GM23248 (cell line): ENCODE measurements at regions not wholly inside any gene's neighbourhood (a gene's known extent, or its start where the extent isn't known, plus 50 kb on each side); places are given as distances from the start of the nearest gene placed in this dataset.

Experiments used
- DNase-seq: peaks from one replicate; pipeline ENCODE4 v3.0.0-alpha.2; 2015
- H2AFZ ChIP-seq: fragments of 200-600 bp; sonication (generic); 2 replicates; pipeline ENCODE4 v1.6.1; 2016; ENCODE audit warnings: antibody characterized with exemption
- H3F3A ChIP-seq: fragments of 200-600 bp; sonication (generic); 2 replicates; pipeline ENCODE4 v1.6.1; 2016; ENCODE audit warnings: mild to moderate bottlenecking, antibody characterized with exemption, mixed run types; ENCODE audit not compliant: insufficient read depth
- H3K27ac ChIP-seq: fragments of 200-600 bp; sonication (generic); 2 replicates; pipeline ENCODE4 v1.5.1; 2016; ENCODE audit warnings: mild to moderate bottlenecking
- H3K27me3 ChIP-seq: fragments of 200-600 bp; sonication (generic); replicated peaks from 2 replicates; pipeline ENCODE4 v1.6.1; 2016; ENCODE audit warnings: mild to moderate bottlenecking; ENCODE audit not compliant: insufficient read depth
- H3K36me3 ChIP-seq: fragments of 200-600 bp; sonication (generic); 2 replicates; pipeline ENCODE4 v1.6.1; 2016; ENCODE audit warnings: low read depth, mild to moderate bottlenecking
- H3K4me1 ChIP-seq: fragments of 200-600 bp; sonication (generic); 2 replicates; pipeline ENCODE4 v1.6.1; 2016; ENCODE audit warnings: mild to moderate bottlenecking; ENCODE audit not compliant: insufficient read depth
- H3K4me2 ChIP-seq: fragments of 200-600 bp; sonication (generic); one replicate; pipeline ENCODE4 v1.6.1; 2016; ENCODE audit warnings: mild to moderate bottlenecking; ENCODE audit not compliant: unreplicated experiment
- H3K4me3 ChIP-seq: fragments of 200-600 bp; sonication (generic); 2 replicates; pipeline ENCODE4 v1.5.1; 2016; ENCODE audit warnings: mild to moderate bottlenecking
- H3K79me2 ChIP-seq: fragments of 200-600 bp; sonication (generic); 2 replicates; pipeline ENCODE4 v1.6.1; 2016; ENCODE audit warnings: mild to moderate bottlenecking; ENCODE audit not compliant: insufficient read depth
- H3K9ac ChIP-seq: fragments of 200-600 bp; sonication (generic); 2 replicates; pipeline ENCODE4 v1.6.1; 2016; ENCODE audit warnings: mild to moderate bottlenecking
- H3K9me2 ChIP-seq: fragments of 200-600 bp; sonication (generic); 2 replicates; pipeline ENCODE4 v1.6.1; 2016; ENCODE audit warnings: mixed run types, mild to moderate bottlenecking, moderate library complexity; ENCODE audit not compliant: insufficient read depth
- H3K9me3 ChIP-seq: fragments of 200-600 bp; sonication (generic); one replicate; pipeline ENCODE4 v1.6.1; 2017; ENCODE audit warnings: low read depth
- H4K20me1 ChIP-seq: fragments of 200-600 bp; sonication (generic); 2 replicates; pipeline ENCODE4 v1.6.0; 2016; ENCODE audit not compliant: insufficient read depth
- EZH2 ChIP-seq: fragments of 200-600 bp; sonication (generic); IDR thresholded peaks from 2 replicates; pipeline ENCODE4 v1.6.1; 2018; ENCODE audit warnings: antibody characterized with exemption, mild to moderate bottlenecking; ENCODE audit not compliant: insufficient read depth, poor library complexity, severe bottlenecking
- EZH2phosphoT487 ChIP-seq: fragments of 200-600 bp; sonication (generic); IDR thresholded peaks from 2 replicates; pipeline ENCODE4 v1.6.1; 2018; ENCODE audit warnings: antibody characterized with exemption, moderate library complexity, mild to moderate bottlenecking, low read depth; ENCODE audit not compliant: insufficient read depth
- WGBS, 2 experiments: methylation state at CpG; one replicate each; pipeline ENCODE4 v1.1.6; 2015 to 2017; ENCODE audit warnings: low lambda C conversion rate in 2 of 2, low coverage in 1 of 2; ENCODE audit errors: missing lambda C conversion rate in 2 of 2; 5-methylcytosine and 5-hydroxymethylcytosine counted together
- in situ Hi-C: fragments of 300-500 bp; cut with MboI; formaldehyde crosslinking; loops from 2 replicates; pipeline ENCODE4 v1.15.0; 2020

DNA sequence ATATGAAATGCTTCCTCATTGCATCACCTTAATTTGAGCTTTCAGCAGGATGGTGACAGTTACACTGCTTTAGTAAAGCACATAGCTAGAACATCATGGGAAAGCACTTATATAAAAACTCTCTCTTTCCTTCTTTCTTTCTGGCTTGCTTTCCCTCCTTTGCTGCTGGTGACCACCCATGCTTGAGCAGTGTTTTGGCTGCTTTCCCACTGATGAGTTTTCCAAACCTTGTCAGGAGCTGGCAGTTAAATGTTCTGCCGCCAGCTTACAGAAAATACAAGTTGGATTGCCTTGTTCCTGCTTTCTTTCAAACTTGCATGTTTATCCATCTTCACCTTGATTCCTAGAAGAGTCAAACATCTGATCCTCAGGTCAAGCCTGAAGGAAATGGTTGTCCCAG, 323.9 kb downstream of the FOXA2 start:
- Histone ChIP-seq H4K20me1 (no peaks in the 10 kb centered on the region), H3K79me2 (no peaks in the 10 kb centered on the region), H3K9me3 (no peaks in the 10 kb centered on the region), H3K36me3 (no peaks in the 10 kb centered on the region), H3K4me2 (no peak overlapping the region), H3K4me3 (no peak overlapping the region), H2AFZ (no peak overlapping the region), H3K9ac (no peak overlapping the region), H3K27ac (no peak overlapping the region), H3K9me2 (no peaks in the 10 kb centered on the region), H3F3A (no peaks in the 10 kb centered on the region), H3K27me3 (no peaks in the 10 kb centered on the region), H3K4me1 (no peaks in the 10 kb centered on the region)
- DNase-seq = no peak
- TF ChIP-seq EZH2phosphoT487 = no peak
- TF ChIP-seq EZH2 = no peak
- in situ Hi-C loops = no loop called here
- 48 to 80% methylated on average over 1 of the region's 1 CpG for WGBS, 2 experiments

DNA sequence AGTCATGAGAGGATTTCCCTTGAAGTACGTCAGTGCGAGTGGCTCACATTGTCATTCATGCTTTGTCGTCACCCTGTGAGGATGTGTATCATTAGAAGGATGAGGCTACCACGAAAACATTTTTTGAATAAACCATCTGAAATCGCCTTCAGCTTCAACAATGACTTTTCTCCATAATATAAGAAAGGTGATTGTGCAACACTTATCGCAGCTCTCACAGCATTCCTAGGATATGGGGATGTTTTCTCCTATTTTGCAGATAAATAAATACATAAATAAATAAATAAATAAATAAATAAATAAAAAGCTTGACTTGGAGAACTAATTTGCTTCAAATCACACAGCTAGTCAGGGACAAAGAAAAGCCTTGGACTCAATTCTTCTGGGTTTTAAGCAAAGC, 326.5 kb downstream of the FOXA2 start:
- WGBS, 2 experiments = 1% methylated on average over 6 of the region's 6 CpGs
- DNase-seq = peak; percentile 4
- no peak for TF ChIP-seq EZH2
- TF ChIP-seq EZH2phosphoT487 = no peak
- no peaks in the 10 kb centered on the region for H3K36me3 ChIP-seq
- H3F3A ChIP-seq = no peaks in the 10 kb centered on the region
- H3K4me2 ChIP-seq = no peak overlapping the region
- no peaks in the 10 kb centered on the region for H3K9me3 ChIP-seq
- in situ Hi-C loops = no loop called here
- no peak overlapping the region for H3K27ac ChIP-seq
- no peak overlapping the region for H3K9ac ChIP-seq
- H2AFZ ChIP-seq = no peak overlapping the region
- no peaks in the 10 kb centered on the region for H3K9me2 ChIP-seq
- no peaks in the 10 kb centered on the region for H3K27me3 ChIP-seq
- no peaks in the 10 kb centered on the region for H3K4me1 ChIP-seq
- H4K20me1 ChIP-seq = no peaks in the 10 kb centered on the region
- no peak overlapping the region for H3K4me3 ChIP-seq
- H3K79me2 ChIP-seq = no peaks in the 10 kb centered on the region

DNA sequence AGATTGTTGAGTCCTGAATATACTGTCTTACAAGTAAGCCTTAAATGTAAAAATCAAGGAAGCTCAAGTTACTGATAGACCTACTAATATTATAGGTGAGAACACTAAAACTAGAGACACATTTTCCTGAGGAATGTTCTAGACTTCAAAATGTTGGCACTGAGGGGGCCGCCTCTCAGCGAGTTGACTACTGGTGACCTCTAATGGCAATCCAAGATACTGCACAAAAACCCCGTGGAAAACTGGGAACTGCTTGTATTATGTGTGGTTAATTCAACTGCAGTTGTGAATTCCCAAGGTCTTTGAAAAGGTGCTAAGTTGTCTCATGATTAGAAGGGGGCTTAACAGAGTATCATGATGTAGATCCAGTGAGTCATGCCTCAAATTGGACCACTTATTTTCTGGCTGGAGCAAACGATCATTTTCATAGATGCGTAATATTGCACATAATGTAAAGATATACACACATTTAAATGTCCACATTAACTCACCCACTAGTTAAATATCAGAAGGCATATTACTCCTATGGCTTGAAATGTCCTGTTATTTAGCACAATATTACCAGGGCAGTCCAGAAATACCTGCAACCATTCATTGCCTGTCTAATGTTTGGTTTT, 336.2 kb downstream of the FOXA2 start:
- Histone ChIP-seq H2AFZ (no peak overlapping the region), H3K9ac (no peak overlapping the region), H3K36me3 (no peaks in the 10 kb centered on the region), H3K9me3 (no peaks in the 10 kb centered on the region), H3K79me2 (no peaks in the 10 kb centered on the region), H3K4me1 (no peaks in the 10 kb centered on the region), H3K4me2 (no peak overlapping the region), H4K20me1 (no peaks in the 10 kb centered on the region), H3K27me3 (no peaks in the 10 kb centered on the region), H3K9me2 (no peaks in the 10 kb centered on the region), H3K27ac (no peak overlapping the region), H3F3A (no peaks in the 10 kb centered on the region), H3K4me3 (no peak overlapping the region)
- DNase-seq = peak; percentile 43
- 21 to 27% methylated on average over 5 of the region's 5 CpGs for WGBS, 2 experiments
- TF ChIP-seq EZH2 (no peak), EZH2phosphoT487 (no peak)
- in situ Hi-C loops = no loop called here

DNA sequence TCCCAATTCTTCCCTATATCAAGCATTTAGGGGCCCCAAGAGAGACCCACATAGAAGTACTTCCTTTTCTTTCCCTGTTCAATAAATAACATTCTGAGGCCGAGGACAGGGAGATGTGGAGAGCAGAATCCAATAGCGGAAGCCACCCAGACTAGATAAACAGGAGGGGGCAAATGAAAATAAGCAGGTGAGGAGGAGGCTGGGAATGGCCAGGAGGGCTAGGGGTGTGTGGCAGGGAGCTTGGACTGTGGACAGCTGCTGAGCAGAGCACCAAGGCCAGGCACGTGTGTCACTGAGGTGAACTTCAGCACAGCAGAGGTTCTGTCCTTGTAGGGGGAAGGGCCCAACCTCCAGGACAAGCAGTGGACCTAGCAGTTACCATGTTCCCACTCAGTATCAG, 339.2 kb downstream of the FOXA2 start:
- Histone ChIP-seq H2AFZ (no peak overlapping the region), H3K9me3 (no peaks in the 10 kb centered on the region), H3K27me3 (no peaks in the 10 kb centered on the region), H3K4me1 (no peaks in the 10 kb centered on the region), H3K9me2 (no peaks in the 10 kb centered on the region), H3K4me3 (no peak overlapping the region), H3K79me2 (no peaks in the 10 kb centered on the region), H3K4me2 (no peak overlapping the region), H3K27ac (no peak overlapping the region), H3F3A (no peaks in the 10 kb centered on the region), H3K36me3 (no peaks in the 10 kb centered on the region), H4K20me1 (no peaks in the 10 kb centered on the region), H3K9ac (no peak overlapping the region)
- in situ Hi-C loops = no loop called here
- no peak for DNase-seq
- TF ChIP-seq EZH2phosphoT487 (no peak), EZH2 (no peak)
- 56 to 57% methylated on average over 3 of the region's 3 CpGs for WGBS, 2 experiments

DNA sequence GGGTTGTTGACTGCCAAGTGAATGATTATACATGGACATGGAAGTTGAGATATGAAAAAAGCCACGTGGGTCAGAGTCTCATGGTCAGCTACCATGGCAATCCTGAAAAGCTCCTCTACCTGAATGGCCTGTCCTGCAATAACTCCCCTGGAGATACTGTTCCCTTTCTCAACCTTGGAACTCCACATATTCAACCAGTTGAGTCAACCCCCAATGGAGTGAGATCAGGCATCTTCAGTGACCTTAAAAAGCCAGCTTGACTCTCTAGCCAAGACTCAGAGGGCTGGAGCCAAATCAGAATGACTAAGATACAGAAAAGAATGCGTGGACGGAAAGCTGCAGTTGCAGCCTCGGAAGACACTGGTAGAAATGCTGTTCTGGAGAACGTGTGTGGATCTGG, 341.3 kb downstream of the FOXA2 start:
- Histone ChIP-seq H3K27me3 (no peaks in the 10 kb centered on the region), H3K9ac (no peak overlapping the region), H3K4me3 (no peak overlapping the region), H3F3A (no peaks in the 10 kb centered on the region), H3K36me3 (no peaks in the 10 kb centered on the region), H3K9me3 (no peaks in the 10 kb centered on the region), H3K27ac (no peak overlapping the region), H4K20me1 (no peaks in the 10 kb centered on the region), H3K4me1 (no peaks in the 10 kb centered on the region), H2AFZ (no peak overlapping the region), H3K79me2 (no peaks in the 10 kb centered on the region), H3K9me2 (no peaks in the 10 kb centered on the region), H3K4me2 (no peak overlapping the region)
- no peak for DNase-seq
- in situ Hi-C loops = no loop called here
- 0 to 1% methylated on average over 5 of the region's 5 CpGs for WGBS, 2 experiments
- TF ChIP-seq EZH2phosphoT487 = no peak
- TF ChIP-seq EZH2 = no peak
